ENCODE measurements at regions not wholly inside any gene's neighbourhood (a gene's known extent, or its start where the extent isn't known, plus 50 kb on each side); places are given as distances from the start of the nearest gene placed in this dataset.

DNA sequence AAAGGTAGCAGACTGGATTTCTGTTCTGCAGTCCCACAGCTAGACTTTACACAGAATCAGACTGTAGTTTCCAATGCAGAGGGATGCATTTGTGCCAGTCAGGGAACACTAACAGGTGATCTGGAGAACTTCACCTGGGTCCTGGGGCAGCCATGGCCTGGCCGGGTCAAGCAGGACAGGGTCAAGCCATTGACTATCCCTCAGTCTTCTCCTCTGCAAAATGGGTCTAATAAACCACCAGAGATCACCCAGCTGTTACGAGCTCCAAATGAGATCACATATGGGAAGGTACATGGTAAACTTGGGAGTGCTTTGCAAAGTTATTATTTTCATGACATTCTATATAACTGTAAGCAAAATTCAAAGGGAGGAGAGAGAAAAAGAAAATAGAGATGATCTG, 294.1 kb downstream of the CDCA7 start:
- TF ChIP-seq POLR2A (IDR thresholded peaks at IDR 0.05; ENCODE audit: low read depth, low read length) (no peak), TAF1 (IDR thresholded peaks at IDR 0.05; ENCODE audit: borderline replicate concordance, low read depth, low read length) (no peak)

Data from GM12892 (cell line).